Esophagus muscularis mucosa (tissue), 3 donors: ENCODE measurements at regions not wholly inside any gene's neighbourhood (a gene's known extent, or its start where the extent isn't known, plus 50 kb on each side); places are given as distances from the start of the nearest gene placed in this dataset.

Source experiments
- CTCF ChIP-seq, 3 experiments: fragments of 200-600 bp in 2 of 3; fragments of 450-650 bp in 1 of 3; sonication (generic) in 2 of 3; IDR thresholded peaks; one replicate each; pipeline ENCODE4 v1.5.1; 2017 to 2019; ENCODE audit warnings: antibody characterized with exemption in 3 of 3, mild to moderate bottlenecking in 2 of 3, moderate library complexity in 1 of 3
- POLR2A ChIP-seq: fragments of 450-650 bp; IDR thresholded peaks from one replicate; pipeline ENCODE4 v1.6.1; 2017; ENCODE audit warnings: antibody characterized with exemption, moderate library complexity, mild to moderate bottlenecking, low read depth
- POLR2AphosphoS5 ChIP-seq, 2 donors: sonication (generic); formaldehyde crosslinking; IDR thresholded peaks; one replicate each; pipeline ENCODE4 v1.6.1; 2017; ENCODE audit warnings: antibody characterized with exemption in 2 of 2

- TF ChIP-seq CTCF (IDR thresholded peaks at IDR 0.05) (no peak), POLR2A (no peak), POLR2AphosphoS5 (IDR thresholded peaks at IDR 0.05) (no peak)
Measured at GRCh38 chr10:2210088-2210487, 472.8 kb upstream of the ADARB2 start.
